Panc1 (cell line): ENCODE measurements at regions not wholly inside any gene's neighbourhood (a gene's known extent, or its start where the extent isn't known, plus 50 kb on each side); places are given as distances from the start of the nearest gene placed in this dataset.

Experiments
- ATAC-seq: fragments of 200-7000 bp; cut with Tn5 transposase; 2 replicates; pipeline ENCODE4 v1.9.1; 2020; ENCODE audit warnings: mild to moderate bottlenecking, moderate library complexity
- BruUV-seq: library from RNA; stranded (reverse); fragments of 400-500 nt; replicated peaks from 2 replicates; lab custom pipeline; 2021; lab: Mats Ljungman, UMichigan
- CTCF ChIA-PET: fragments of 300-600 bp; sonication (Branson Sonifier 250); formaldehyde crosslinking; loops from one replicate; lab custom pipeline; 2022; ENCODE audit warnings: antibody characterized with exemption; lab: Charles Lee
- POLR2A ChIA-PET: fragments of 300-600 bp; sonication (Branson Sonifier 250); formaldehyde crosslinking; loops from one replicate; lab custom pipeline; 2022; ENCODE audit warnings: antibody characterized with exemption; lab: Charles Lee
- DNase-seq: peaks from one replicate; pipeline ENCODE4 v3.0.0-alpha.2; 2010; ENCODE audit warnings: low read depth, low spot score
- H3K27ac ChIP-seq: 2 replicates; pipeline ENCODE4 v1.5.1; 2011; ENCODE audit warnings: mild to moderate bottlenecking, low read length, inconsistent platforms
- H3K27me3 ChIP-seq: fragments of 200-500 bp; sonication (Bioruptor generic); 2 replicates; pipeline ENCODE4 v1.6.0; 2014; ENCODE audit warnings: low read length, inconsistent platforms; ENCODE audit not compliant: control insufficient read depth, insufficient read depth
- H3K36me3 ChIP-seq: fragments of 200-500 bp; sonication (Bioruptor generic); 2 replicates; pipeline ENCODE4 v1.5.1; 2014; ENCODE audit warnings: inconsistent platforms, mild to moderate bottlenecking, low read length, moderate library complexity; ENCODE audit not compliant: control insufficient read depth, insufficient read depth
- H3K4me1 ChIP-seq: 2 replicates; pipeline ENCODE4 v1.5.1; 2011; ENCODE audit warnings: inconsistent platforms, mild to moderate bottlenecking, low read length, moderate library complexity; ENCODE audit not compliant: control insufficient read depth, insufficient read depth
- H3K4me3 ChIP-seq, 2 experiments: 2 replicates each; pipeline ENCODE4 v1.5.1; 2011 to 2012; ENCODE audit warnings: low read depth in 2 of 2, low read length in 2 of 2, mild to moderate bottlenecking in 2 of 2, inconsistent platforms in 1 of 2, moderate library complexity in 1 of 2
- H3K9me3 ChIP-seq: fragments of 200-500 bp; sonication (Bioruptor generic); 2 replicates; pipeline ENCODE4 v1.5.1; 2014; ENCODE audit warnings: low read depth, mild to moderate bottlenecking, inconsistent platforms, low read length, moderate library complexity; ENCODE audit not compliant: control insufficient read depth, insufficient read depth
- CTCF ChIP-seq: fragments of 450-650 bp; IDR thresholded peaks from 2 replicates; pipeline ENCODE4 v1.5.1; 2017; ENCODE audit warnings: mild to moderate bottlenecking
- POLR2AphosphoS5 ChIP-seq: IDR thresholded peaks from 2 replicates; pipeline ENCODE4 v1.6.1; 2012; ENCODE audit warnings: mild to moderate bottlenecking, low read depth, low read length, moderate library complexity
- REST ChIP-seq, 2 experiments: IDR thresholded peaks; 2 replicates each; pipeline ENCODE4 v1.6.1; 2011 to 2012; ENCODE audit warnings: low read depth in 2 of 2, control low read depth in 1 of 2, low read length in 1 of 2, mild to moderate bottlenecking in 1 of 2, moderate library complexity in 1 of 2; ENCODE audit not compliant: insufficient read depth in 1 of 2
- SIN3A ChIP-seq: IDR thresholded peaks from 2 replicates; pipeline ENCODE4 v1.6.1; 2012; ENCODE audit warnings: low read depth, mild to moderate bottlenecking, low read length, moderate library complexity, borderline replicate concordance; ENCODE audit not compliant: insufficient read depth
- TCF7L2 ChIP-seq: IDR thresholded peaks from 2 replicates; pipeline ENCODE4 v1.6.1; 2011; ENCODE audit warnings: mild to moderate bottlenecking, low read depth, low read length, inconsistent platforms
- in situ Hi-C: cut with HindIII; loops from 2 replicates; pipeline ENCODE4 v1.10.0; 2016; ENCODE audit warnings: low sequenced_read_pairs, low pct_unique_long_range_greater_than_20kb
- intact Hi-C: fragments of 100-400 bp; cut with micrococcal nuclease; formaldehyde crosslinking; loops from one replicate; pipeline ENCODE4 v1.10.0; 2022; ENCODE audit not compliant: unreplicated experiment

GRCh38 chr10:61316676-61317265, 136.4 kb downstream of the TMEM26 start:
- no peaks in the 10 kb centered on the region for H3K9me3 ChIP-seq
- BruUV-seq = no TSS peak
- ChIA-PET CTCF (no interaction called here), POLR2A (no interaction called here)
- intact Hi-C loops = no loop called here
- no peaks in the 10 kb centered on the region for H3K36me3 ChIP-seq
- no peak for TF ChIP-seq TCF7L2
- no peak for TF ChIP-seq REST (IDR thresholded peaks at IDR 0.05; ENCODE audit: insufficient read depth in 1 of 2, low read depth in 2 of 2, low read length in 1 of 2)
- TF ChIP-seq POLR2AphosphoS5 = no peak
- no peak for TF ChIP-seq CTCF
- TF ChIP-seq SIN3A = no peak
- in situ Hi-C loops = no loop called here
- H3K4me3 ChIP-seq = no peak overlapping the region
- no peak for DNase-seq
- H3K27ac ChIP-seq = no peak overlapping the region
- no peaks in the 10 kb centered on the region for H3K27me3 ChIP-seq
- no peaks in the 10 kb centered on the region for H3K4me1 ChIP-seq
- no peak for ATAC-seq

GRCh38 chr10:61314273-61314672, 138.9 kb downstream of the TMEM26 start:
- in situ Hi-C loops (no loop called here), intact Hi-C loops (no loop called here)
- Histone ChIP-seq H3K27ac (no peak overlapping the region), H3K27me3 (no peaks in the 10 kb centered on the region), H3K36me3 (no peaks in the 10 kb centered on the region), H3K9me3 (no peaks in the 10 kb centered on the region), H3K4me3 (no peak overlapping the region), H3K4me1 (no peaks in the 10 kb centered on the region)
- ChIA-PET POLR2A (no interaction called here), CTCF (no interaction called here)
- ATAC-seq (no peak), DNase-seq (no peak)
- BruUV-seq = no TSS peak
- no peak for TF ChIP-seq TCF7L2
- TF ChIP-seq SIN3A = no peak
- no peak; the same call in 1 of the 2 replicates for TF ChIP-seq CTCF
- no peak for TF ChIP-seq REST (IDR thresholded peaks at IDR 0.05; ENCODE audit: insufficient read depth in 1 of 2, low read depth in 2 of 2, low read length in 1 of 2)
